MM.1S (cell line): ENCODE measurements at regions not wholly inside any gene's neighbourhood (a gene's known extent, or its start where the extent isn't known, plus 50 kb on each side); places are given as distances from the start of the nearest gene placed in this dataset.

Experiments
- EZH2 ChIP-seq: fragments of 300-600 bp; sonication (generic); optimal IDR thresholded peaks from 2 replicates; pipeline ENCODE3; 2017; ENCODE audit warnings: low read depth, mild to moderate bottlenecking, antibody characterized with exemption, low read length, mixed read lengths
- EZH2phosphoT487 ChIP-seq: fragments of 300-600 bp; sonication (generic); IDR thresholded peaks from 2 replicates; pipeline ENCODE4 v1.6.1; 2018; ENCODE audit warnings: antibody characterized with exemption, low read length
- TF ChIP-seq, protein P1 (sequence below): fragments of 300-600 bp; sonication (generic); IDR thresholded peaks from 2 replicates; pipeline ENCODE4 v1.5.1; 2016; ENCODE audit warnings: antibody characterized with exemption, low read length, mixed read lengths

DNA sequence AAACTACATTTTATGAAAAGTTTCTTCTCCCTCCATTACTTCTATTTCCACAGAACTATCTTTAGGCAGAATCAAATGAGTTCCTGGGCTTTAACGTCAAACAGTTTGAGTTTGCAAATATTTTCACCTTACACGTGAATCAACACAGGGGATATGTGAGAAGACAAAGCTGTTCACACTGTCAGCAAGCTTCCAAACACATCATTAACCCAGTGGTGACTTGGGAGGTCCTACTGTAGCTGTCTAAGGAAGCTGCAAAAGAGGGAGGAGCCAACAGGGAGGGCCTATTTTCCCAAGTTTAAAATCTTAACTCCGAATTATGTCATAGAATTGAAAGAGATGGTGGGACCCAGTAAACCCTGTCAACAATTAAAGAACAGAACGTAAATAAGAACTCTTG lies 337.8 kb upstream of the DNAJC19 start:
- TF ChIP-seq, protein P1, sequence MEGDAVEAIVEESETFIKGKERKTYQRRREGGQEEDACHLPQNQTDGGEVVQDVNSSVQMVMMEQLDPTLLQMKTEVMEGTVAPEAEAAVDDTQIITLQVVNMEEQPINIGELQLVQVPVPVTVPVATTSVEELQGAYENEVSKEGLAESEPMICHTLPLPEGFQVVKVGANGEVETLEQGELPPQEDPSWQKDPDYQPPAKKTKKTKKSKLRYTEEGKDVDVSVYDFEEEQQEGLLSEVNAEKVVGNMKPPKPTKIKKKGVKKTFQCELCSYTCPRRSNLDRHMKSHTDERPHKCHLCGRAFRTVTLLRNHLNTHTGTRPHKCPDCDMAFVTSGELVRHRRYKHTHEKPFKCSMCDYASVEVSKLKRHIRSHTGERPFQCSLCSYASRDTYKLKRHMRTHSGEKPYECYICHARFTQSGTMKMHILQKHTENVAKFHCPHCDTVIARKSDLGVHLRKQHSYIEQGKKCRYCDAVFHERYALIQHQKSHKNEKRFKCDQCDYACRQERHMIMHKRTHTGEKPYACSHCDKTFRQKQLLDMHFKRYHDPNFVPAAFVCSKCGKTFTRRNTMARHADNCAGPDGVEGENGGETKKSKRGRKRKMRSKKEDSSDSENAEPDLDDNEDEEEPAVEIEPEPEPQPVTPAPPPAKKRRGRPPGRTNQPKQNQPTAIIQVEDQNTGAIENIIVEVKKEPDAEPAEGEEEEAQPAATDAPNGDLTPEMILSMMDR = no peak
- no peak for TF ChIP-seq EZH2
- no peak for TF ChIP-seq EZH2phosphoT487
